ENCODE measurements at regions not wholly inside any gene's neighbourhood (a gene's known extent, or its start where the extent isn't known, plus 50 kb on each side); places are given as distances from the start of the nearest gene placed in this dataset.

- TF ChIP-seq CTCF (IDR thresholded peaks at IDR 0.05) (no peak), POLR2A (IDR thresholded peaks at IDR 0.05) (no peak), POLR2AphosphoS5 (IDR thresholded peaks at IDR 0.05) (no peak)
These were observed 136.3 kb upstream of the SHB start for GRCh38 chr9:38205279-38205678.

Data from breast epithelium (tissue), 3 donors.